ENCODE measurements at regions not wholly inside any gene's neighbourhood (a gene's known extent, or its start where the extent isn't known, plus 50 kb on each side); places are given as distances from the start of the nearest gene placed in this dataset.

DNA sequence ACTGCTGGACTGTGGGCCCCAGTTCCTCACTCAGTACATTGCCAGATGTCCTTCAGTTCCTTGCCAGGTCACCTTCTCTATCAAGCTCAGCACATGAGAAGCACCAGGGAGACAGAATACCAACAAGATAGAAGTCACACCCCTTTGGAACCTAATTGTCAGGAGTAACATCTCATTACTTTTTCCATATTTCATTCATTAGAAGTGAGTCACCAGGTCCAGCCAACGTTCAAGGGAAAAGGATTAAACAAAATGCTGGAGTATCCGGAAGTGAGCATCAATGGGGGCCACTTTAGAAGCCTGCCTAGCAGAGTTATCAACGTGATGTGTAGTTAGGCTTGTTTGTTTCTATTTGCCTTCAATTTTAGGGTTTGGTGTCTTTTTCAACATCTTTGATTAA is 569.3 kb downstream of the MIAT start:
- TF ChIP-seq CTCF (IDR thresholded peaks at IDR 0.05; ENCODE audit: insufficient read depth, missing control alignments): no peak
- FAIRE-seq (no peak), DNase-seq (ENCODE audit: insufficient read length, low spot score) (no peak)

- FAIRE-seq: no peak
- no peak for TF ChIP-seq CTCF (IDR thresholded peaks at IDR 0.05; ENCODE audit: insufficient read depth, missing control alignments)
- no peak for DNase-seq (ENCODE audit: insufficient read length, low spot score)
These were observed 571.4 kb downstream of the MIAT start for GRCh38 chr22:27228771-27229170.

DNA sequence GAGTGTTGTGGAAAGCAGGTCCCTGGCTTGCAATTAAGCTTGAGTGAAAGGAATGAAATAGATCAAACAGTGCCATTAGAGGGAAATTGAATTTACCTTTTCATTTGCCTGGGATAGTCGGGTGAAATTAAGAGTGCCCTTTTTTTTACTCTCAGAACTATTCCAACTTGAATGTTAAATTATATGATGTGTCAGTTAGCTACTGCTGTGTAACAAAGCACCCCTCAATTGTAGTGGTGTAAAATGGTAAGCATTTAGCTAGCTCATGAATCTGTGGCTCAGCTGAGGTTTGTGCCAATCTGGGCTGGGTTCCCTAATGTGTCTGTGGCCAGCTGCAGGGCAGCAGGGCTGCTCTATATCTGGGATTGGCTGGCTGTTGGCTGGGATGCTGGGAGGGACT is 571.4 kb downstream of the MN1 start:
- FAIRE-seq (no peak), DNase-seq (ENCODE audit: insufficient read length, low spot score) (no peak)
- no peak for TF ChIP-seq CTCF (IDR thresholded peaks at IDR 0.05; ENCODE audit: insufficient read depth, missing control alignments)

DNA sequence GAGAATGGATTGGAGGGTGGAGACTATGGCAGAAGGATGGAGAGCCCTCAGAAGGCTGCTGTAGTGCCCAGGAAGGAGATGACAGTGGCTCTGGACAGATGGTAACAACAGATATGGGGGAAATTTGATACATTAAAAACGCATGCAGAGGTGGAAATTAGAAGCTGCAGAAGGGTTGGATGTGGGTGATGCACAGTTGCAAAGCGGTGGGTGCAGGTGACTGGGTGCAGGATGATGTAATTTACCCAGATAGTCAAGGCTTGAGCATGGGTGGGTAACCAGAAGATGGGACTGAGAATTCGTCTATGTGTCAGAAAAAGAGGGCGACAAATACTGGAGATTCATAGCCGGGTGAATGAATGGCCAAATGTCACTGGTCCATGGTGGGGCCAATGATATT is 570.3 kb downstream of the MN1 start:
- DNase-seq (ENCODE audit: insufficient read length, low spot score) (no peak), FAIRE-seq (no peak)
- no peak for TF ChIP-seq CTCF (IDR thresholded peaks at IDR 0.05; ENCODE audit: insufficient read depth, missing control alignments)

GRCh38 chr22:27232077-27232476 is 569.5 kb downstream of the MN1 start:
- FAIRE-seq (no peak), DNase-seq (ENCODE audit: insufficient read length, low spot score) (no peak)
- no peak for TF ChIP-seq CTCF (IDR thresholded peaks at IDR 0.05; ENCODE audit: insufficient read depth, missing control alignments)

DNA sequence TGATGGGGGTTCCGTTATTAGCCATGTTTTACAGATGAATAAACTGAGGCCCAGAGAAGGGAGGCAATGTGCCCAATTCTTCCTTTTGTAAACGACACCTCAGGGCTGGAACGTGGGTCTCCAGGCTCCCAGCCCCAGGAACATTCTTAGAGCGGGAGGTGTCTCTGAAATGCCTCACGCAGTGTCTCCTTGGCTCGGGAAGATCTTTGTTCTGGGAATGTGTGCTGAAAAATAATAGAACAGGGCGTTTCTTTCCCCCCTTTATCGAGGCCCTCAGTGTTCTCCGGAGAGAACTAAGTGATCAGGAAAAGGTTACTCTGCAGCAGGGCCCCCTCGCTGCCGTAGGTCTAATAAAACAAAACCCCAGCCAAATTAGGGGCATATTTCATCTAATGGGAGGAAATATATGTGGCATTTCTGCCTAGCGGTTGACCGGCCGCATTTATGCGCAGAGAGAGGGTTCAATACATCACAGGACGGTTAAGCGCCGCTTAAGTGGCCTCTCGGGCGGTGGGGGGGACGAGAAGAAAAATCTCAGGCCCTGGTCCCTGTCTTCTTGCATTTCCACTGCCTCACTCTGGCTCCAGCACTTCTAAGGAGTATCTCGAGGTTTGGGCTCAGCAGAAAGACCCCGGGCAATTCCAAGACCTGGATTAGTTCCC is 564.3 kb downstream of the MN1 start:
- no peak for TF ChIP-seq CTCF (IDR thresholded peaks at IDR 0.05; ENCODE audit: insufficient read depth, missing control alignments)
- DNase-seq (ENCODE audit: insufficient read length, low spot score) (no peak), FAIRE-seq (no peak)

- FAIRE-seq (no peak), DNase-seq (ENCODE audit: insufficient read length, low spot score) (no peak)
- no peak for TF ChIP-seq CTCF (IDR thresholded peaks at IDR 0.05; ENCODE audit: insufficient read depth, missing control alignments)
These were observed 562.5 kb downstream of the MN1 start for GRCh38 chr22:27238935-27239510.

All from D721Med (cell line).